ENCODE measurements at regions not wholly inside any gene's neighbourhood (a gene's known extent, or its start where the extent isn't known, plus 50 kb on each side); places are given as distances from the start of the nearest gene placed in this dataset.
A peak's percentile ranks its signal among the peaks of the same experiment; 100 is the strongest.

DNA sequence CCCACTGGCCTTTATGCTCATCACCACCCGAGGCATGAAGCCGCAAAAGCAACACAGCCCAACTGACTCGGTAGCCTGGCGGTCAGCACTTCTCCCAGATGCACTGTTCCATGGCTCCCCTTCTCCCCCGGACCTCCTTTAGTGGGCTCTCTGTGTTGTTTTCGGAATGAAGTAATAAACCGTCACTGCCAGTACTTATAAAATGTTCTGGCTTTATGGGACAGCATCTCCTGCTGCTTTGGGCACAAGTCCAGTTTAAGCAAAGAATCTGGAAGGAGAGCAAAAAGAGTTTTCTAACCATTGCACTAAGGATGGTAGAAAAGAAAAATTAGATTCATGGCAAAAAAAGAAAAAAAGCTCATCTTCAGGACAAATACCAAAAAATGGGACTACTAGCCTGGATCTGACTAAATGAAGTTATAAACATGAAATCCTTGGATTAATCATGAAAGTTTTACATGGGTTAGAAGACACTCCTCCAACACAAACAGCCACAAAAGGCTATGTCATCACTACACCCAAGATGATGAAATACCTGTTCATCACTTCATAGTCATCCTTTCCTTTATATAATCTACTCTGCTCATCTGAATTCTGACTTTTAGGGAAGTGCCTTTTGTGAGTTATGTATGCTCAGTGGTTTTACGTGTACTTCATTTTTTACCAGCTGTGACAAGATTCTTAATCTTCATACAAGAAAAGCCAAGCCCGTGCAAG is 89.5 kb upstream of the UBE2E2 start:
- no peak for TF ChIP-seq CTCF (IDR thresholded peaks at IDR 0.05)
- Histone ChIP-seq H3K27ac (peak overlapping the region in 1 of 2 donors; percentile 33), H3K4me3 (peak overlapping the region; percentile 31)
- DNase-seq (ENCODE audit: low spot score) = no peak

- Histone ChIP-seq H3K27ac (no peak overlapping the region), H3K4me3 (no peak overlapping the region)
- DNase-seq (ENCODE audit: low spot score) = no peak
- TF ChIP-seq CTCF (IDR thresholded peaks at IDR 0.05) = no peak
Measured at GRCh38 chr3:23114432-23114831, 88.7 kb upstream of the UBE2E2 start.

GRCh38 chr3:23115171-23115877 is 87.8 kb upstream of the UBE2E2 start:
- no peak for DNase-seq (ENCODE audit: low spot score)
- H3K27ac ChIP-seq = no peak overlapping the region
- no peak overlapping the region for H3K4me3 ChIP-seq
- no peak for TF ChIP-seq CTCF (IDR thresholded peaks at IDR 0.05)

GRCh38 chr3:23116081-23116837 is 86.9 kb upstream of the UBE2E2 start:
- DNase-seq (ENCODE audit: low spot score) = no peak
- no peak overlapping the region for H3K27ac ChIP-seq
- H3K4me3 ChIP-seq = no peak overlapping the region
- TF ChIP-seq CTCF (IDR thresholded peaks at IDR 0.05) = no peak

DNA sequence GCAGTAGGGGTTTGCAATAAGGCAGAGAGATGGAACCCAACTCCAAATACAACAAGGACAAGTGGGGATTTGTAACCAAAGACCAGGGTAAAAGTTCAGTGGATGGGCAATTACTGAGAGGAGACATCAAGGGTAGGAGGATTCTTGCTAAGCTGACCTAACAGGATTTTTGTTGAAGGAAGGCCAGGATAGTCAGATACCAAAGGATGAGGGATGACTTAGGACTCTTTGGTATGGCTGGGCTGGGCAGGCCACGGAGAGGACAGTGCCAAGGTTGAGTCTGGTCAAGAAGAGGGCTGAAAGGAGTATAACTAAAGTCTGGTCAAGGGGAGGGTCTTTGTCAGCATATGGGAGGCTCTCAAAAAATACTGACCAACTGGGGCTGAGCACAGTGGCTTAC is 85.3 kb upstream of the UBE2E2 start:
- no peak overlapping the region for H3K4me3 ChIP-seq
- no peak overlapping the region for H3K27ac ChIP-seq
- no peak for TF ChIP-seq CTCF (IDR thresholded peaks at IDR 0.05)
- DNase-seq (ENCODE audit: low spot score) = no peak

DNA sequence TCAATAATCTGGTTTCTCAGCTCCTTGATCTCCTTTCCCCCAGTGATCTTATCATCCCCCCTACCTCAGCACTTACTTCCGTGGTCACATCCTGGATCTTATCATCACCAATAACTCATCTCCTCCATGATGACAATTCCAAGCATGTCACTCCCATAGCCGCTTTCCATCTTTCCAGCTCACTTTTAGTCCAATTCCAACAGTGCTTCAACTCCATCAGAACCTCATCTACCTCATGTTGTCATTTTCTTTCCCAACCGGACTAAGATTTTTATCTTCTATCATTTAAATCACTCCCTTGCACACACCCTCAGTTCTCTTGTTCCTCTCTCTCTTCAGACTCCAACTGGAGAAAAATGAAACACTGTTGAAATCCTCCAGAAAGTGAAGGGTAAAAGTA is 75.9 kb upstream of the UBE2E2 start:
- no peak for TF ChIP-seq CTCF (IDR thresholded peaks at IDR 0.05)
- H3K4me3 ChIP-seq = no peak overlapping the region
- DNase-seq (ENCODE audit: low spot score) = no peak
- no peak overlapping the region for H3K27ac ChIP-seq
